ENCODE measurements at regions not wholly inside any gene's neighbourhood (a gene's known extent, or its start where the extent isn't known, plus 50 kb on each side); places are given as distances from the start of the nearest gene placed in this dataset.
"Not testable (repeated sequence)": the region's sequence is repeated elsewhere in the genome, so short reads cannot be mapped to it uniquely, and the experiment has no call there.

GRCh38 chr16:51286272-51286671, 135.2 kb upstream of the SALL1 start:
- DNase-seq: no peak

GRCh38 chr16:51276336-51276735, 125.3 kb upstream of the SALL1 start:
- no peak for DNase-seq

DNA sequence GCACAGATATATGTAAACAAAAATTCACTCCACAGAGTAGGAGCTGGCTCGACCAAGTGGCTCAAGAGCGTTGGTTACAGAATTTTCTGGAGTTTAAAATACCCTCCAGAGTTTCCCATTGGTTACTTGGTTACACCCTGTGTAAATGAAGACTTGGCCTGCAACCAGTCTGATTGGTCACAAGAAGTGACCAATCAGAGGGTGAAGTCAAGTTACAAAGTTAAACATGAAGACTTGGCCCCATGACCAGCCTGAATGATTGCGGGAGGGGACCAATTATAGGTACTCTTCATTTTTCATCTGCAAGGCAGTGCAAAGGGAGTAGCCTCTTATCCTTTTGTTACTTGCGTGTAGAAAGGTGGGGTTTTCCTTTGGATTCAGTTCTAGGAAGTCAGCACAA, 121.3 kb upstream of the SALL1 start:
- DNase-seq: no peak

DNA sequence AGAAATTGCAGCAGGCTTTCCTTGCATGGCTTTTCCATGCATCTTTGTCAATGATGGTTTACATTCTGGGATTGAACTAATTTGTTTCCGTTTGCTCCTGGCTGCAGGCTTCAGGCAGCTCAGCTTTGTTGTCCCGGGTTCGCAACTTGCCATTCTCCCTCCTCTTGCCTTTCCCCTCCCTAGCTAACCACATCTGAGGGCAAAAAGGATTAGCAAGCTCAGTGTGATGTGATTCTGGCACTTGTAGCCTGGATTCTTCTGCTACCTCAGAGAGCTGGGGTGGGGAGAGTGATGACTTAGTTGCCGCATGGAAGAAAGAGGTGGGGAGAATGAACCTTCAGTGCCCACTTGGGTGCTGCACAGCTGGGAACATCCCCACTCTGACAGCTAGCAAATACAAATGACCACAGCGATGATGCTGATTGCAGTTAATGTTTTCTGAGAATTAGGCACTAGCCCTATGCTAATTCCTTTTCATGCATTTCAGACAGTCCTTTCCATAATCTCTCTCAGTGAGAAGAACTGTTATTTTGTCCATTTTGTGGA, 120.2 kb upstream of the SALL1 start:
- DNase-seq: no peak

GRCh38 chr16:51268237-51268636, 117.2 kb upstream of the SALL1 start:
- DNase-seq: no peak

- no peak for DNase-seq
Observed at GRCh38 chr16:51267681-51268080, 116.6 kb upstream of the SALL1 start.

DNA sequence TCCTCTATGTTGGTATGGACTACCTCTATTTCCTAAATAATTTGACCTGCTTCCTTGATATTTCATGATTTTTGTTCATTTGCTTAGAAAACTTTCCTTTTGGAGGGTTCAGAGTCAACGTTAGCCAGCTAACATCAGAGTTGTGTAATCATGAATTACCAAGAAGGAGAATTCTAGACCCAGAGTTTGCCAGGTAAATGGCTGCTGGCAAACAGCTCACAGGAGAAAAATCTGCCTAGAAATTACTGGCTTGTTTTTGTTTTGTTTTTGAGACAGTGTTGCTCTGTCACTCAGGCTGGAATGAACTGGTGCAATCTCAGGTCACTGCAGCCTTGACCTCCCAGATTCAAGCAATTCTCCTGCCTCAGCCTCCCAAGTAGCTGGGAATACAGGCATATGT, 111.4 kb upstream of the SALL1 start:
- DNase-seq: no peak

- no peak for DNase-seq
Observed at GRCh38 chr16:51261919-51262318, 110.8 kb upstream of the SALL1 start.

GRCh38 chr16:51255349-51255972, 104.4 kb upstream of the SALL1 start:
- DNase-seq: no peak

DNA sequence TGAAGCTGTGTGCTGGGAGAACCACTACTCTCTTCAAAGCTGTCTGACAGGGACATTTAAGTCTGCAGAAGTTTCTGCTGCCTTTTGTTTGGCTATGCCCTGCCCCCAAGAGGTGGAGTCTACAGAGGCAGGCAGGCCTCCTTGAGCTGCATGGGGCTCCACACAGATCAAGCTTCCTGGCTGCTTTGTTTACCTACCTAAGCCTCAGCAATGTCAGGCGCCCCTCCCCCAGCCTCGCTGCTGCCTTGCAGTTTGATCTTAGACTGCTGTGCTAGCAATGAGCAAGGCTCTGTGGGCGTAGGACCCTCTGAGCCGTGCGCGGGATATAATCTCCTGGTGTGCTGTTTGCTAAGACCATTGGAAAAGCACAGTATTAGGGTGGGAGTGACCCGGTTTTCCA, 103.3 kb upstream of the SALL1 start:
- not testable (repeated sequence) for DNase-seq

DNA sequence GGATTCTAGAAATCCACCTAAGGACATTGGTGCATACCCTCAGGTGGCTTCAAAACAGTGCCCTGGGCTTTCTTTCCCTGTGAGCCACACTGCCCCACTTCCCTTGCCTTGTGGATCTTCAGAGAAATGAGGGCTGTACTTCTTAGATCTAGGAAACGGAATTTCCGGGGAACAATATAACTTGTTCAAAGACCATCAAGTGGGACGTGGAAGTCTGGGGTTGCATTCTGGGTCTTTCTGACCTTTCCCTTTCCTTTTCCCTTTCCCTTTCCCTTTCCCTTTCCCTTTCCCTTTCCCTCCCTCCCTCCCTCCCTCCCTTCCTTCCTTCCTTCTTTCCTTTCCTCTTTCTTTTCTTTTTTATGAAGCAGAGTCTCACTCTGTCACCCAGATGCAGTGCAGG, 97.1 kb upstream of the SALL1 start:
- no peak for DNase-seq

- no peak for DNase-seq
Observed at GRCh38 chr16:51245658-51245995, 94.6 kb upstream of the SALL1 start.

DNA sequence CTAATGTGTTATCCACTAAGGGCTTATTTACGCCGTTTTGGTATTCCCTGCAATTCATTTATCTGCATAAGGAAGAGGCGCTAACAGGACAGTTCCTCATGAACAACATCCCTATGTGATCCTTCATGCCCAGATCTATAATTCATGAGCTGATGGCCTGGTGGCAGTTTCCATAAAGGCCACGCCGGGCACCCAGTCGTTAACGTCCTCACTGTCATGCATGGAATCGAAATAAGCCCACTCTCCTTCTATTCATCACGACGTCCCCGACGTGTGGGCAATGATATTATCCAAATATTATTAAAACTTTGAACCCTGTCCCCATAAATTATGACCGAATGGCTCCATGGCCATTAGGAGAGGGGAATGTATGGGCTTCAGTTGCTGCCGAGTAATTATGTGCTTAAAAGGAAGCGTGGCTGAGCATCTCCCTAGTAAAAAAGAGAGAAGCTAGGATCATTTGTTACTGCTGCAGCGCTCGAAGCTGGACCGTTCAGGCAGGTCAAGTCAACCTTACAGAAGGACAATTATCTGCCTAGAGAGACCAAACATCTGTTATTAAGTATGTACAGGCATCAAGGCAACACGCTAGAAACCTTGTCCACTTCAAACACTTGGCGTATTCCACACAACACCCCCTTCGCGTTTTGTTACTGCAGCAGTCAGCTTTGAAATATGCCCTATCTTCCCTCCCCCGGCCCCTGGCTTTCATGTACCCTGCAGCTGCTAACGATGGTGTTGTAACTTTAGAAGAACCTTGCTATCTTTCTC, 94.0 kb upstream of the SALL1 start:
- no peak for DNase-seq

GRCh38 chr16:51243936-51244436, 92.9 kb upstream of the SALL1 start:
- no peak for DNase-seq

- no peak for DNase-seq
Observed at GRCh38 chr16:51242296-51242994, 91.4 kb upstream of the SALL1 start.

DNA sequence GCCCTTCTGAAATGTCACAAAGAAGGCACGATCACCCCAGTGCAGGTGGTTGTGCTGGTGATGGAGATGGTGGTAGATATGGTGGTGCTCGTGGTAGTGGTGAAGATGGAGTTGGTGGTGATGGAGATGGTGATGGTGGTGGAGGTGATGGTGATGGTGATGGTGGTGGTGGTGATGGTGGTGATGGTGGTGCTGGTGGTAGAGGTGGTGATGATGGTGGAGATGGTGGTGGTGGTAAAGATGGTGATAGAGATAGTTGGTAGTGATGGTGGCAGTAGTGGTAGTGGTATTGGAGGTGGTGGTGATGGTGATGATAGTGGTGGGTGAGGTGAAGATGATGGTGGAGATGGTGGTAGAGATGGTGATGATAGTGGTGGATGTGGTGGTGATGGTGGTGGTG, 88.1 kb upstream of the SALL1 start:
- no peak for DNase-seq

DNA sequence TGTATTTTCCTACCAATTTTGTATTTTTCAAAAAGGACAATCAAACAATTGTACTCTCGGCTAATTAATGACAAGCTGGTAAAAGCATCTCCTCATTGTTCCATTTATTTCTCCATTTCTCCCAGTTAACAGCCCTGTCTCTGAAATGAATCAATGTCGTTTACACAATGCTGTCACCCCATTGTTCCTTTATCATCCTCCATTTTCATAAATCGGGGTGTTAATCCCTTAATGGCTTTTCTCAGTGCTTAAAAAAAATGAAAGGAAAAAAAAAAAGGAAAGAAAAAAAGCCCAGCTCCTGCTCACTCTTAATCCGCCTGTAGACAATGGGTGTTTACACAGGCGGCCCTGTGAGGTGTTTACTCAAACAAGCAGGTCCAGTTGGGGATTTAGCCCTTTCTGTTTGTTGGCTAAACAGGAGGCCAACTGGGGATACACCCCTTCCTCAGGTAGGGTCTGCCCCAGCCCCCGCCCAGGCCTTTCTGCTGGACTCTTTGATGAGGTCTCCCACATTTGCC, 86.8 kb upstream of the SALL1 start:
- DNase-seq: no peak

DNA sequence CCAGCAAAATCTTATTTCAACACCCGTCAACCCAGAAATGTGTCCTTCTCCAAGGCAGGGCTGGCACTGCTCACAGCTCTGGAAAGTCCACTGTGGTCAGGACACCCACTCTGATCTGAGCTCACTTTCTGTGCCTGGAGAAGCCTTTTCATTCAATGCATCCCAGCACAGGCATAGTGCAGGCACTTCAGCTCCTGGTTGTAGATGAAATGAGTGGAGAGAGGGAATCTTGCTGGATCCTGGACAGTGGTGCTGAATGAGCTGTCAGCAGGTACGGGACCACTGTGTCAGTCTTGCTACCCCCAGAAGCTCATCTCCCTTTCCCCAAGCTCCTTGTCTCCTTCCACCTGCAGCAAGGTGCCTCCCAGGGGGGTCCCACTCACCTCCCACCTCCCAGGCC, 86.1 kb upstream of the SALL1 start:
- DNase-seq: no peak

GRCh38 chr16:51236583-51236982, 85.5 kb upstream of the SALL1 start:
- DNase-seq: no peak

- DNase-seq: no peak
Observed at GRCh38 chr16:51231702-51232101, 80.6 kb upstream of the SALL1 start.

DNA sequence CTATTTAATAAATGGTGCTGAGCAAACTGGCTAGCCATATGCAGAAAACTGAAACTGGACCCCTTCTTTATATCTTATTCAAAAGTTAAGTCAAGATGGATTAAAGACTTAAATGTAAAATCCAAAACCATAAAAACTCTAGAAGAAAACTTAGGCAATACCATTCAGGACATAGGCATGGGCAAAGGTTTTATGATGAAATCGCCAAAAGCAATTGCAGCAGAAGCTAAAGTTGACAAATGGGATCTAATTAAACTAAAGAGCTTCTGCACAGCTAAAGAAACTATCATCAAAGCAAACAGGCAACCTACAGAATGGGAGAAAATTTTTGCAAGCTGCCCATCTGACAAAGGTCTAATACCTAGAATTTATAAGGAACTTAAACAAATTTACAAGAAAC, 79.0 kb upstream of the SALL1 start:
- not testable (repeated sequence) for DNase-seq

DNA sequence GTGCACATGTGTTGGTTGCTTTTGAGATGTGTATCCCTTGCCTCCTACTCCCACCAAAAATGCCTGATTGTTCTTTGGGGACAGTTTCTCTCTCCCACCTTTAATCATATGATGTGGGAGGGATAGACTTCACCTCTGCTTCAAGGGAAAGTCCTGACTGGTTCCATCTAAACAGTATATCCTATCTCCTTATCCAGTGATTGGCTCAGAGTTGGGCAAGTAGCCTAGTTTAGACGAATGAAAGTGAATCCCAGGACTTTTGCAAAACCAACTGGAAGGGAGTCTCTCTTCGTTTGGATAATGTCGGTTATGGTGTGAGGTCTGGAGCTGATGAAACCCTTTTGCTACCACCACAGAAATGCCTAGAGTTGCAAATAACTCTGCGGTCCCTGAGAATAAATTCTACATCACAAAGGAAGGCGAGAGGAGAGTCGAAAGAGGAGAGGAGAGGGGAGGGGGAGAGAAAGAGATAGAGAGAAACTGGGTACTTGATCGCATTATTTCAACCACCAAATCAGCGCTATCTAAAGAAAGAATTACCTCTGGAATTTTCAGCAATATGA, 77.1 kb upstream of the SALL1 start:
- no peak for DNase-seq

GRCh38 chr16:51225878-51226277, 74.8 kb upstream of the SALL1 start:
- no peak for DNase-seq
